Suprapubic skin (tissue), 4 donors: ENCODE measurements at regions not wholly inside any gene's neighbourhood (a gene's known extent, or its start where the extent isn't known, plus 50 kb on each side); places are given as distances from the start of the nearest gene placed in this dataset.

ENCODE experiments used
- DNase-seq, 2 donors: peaks; one replicate each; pipeline ENCODE4 v3.0.0-alpha.2; 2019; ENCODE audit warnings: low spot score in 2 of 2
- H3K27ac ChIP-seq: fragments of 200-600 bp; sonication (generic); one replicate; pipeline ENCODE4 v1.5.1; 2019
- H3K27me3 ChIP-seq: fragments of 200-600 bp; sonication (generic); one replicate; pipeline ENCODE4 v1.5.1; 2019
- H3K36me3 ChIP-seq: fragments of 200-600 bp; sonication (generic); one replicate; pipeline ENCODE4 v1.5.1; 2019
- H3K4me1 ChIP-seq: fragments of 200-600 bp; sonication (generic); one replicate; pipeline ENCODE4 v1.5.1; 2019
- H3K4me3 ChIP-seq: fragments of 200-600 bp; sonication (generic); one replicate; pipeline ENCODE4 v1.5.1; 2019; ENCODE audit warnings: mild to moderate bottlenecking
- H3K9me3 ChIP-seq: fragments of 200-600 bp; sonication (generic); one replicate; pipeline ENCODE4 v1.5.1; 2019
- EP300 ChIP-seq: sonication (generic); formaldehyde crosslinking; IDR thresholded peaks from one replicate; pipeline ENCODE4 v1.6.1; 2017; ENCODE audit warnings: antibody characterized with exemption
- POLR2A ChIP-seq, 2 donors: fragments of 450-650 bp; IDR thresholded peaks; one replicate each; pipeline ENCODE4 v1.6.1; 2017; ENCODE audit warnings: antibody characterized with exemption in 2 of 2, mild to moderate bottlenecking in 2 of 2, moderate library complexity in 2 of 2
- POLR2AphosphoS5 ChIP-seq, 3 donors: sonication (generic); formaldehyde crosslinking; IDR thresholded peaks; one replicate each; pipeline ENCODE4 v1.6.1; 2017; ENCODE audit warnings: antibody characterized with exemption in 3 of 3
- WGBS: methylation state at CpG from one replicate; pipeline ENCODE4 v1.1.5; 2018; 5-methylcytosine and 5-hydroxymethylcytosine counted together
- TF ChIP-seq, protein P1 (sequence below), 2 donors: fragments of 200-600 bp in 1 of 2; fragments of 450-650 bp in 1 of 2; sonication (generic) in 1 of 2; IDR thresholded peaks; one replicate each; pipeline ENCODE4 v1.5.1; 2016 to 2019; ENCODE audit warnings: antibody characterized with exemption in 2 of 2, mild to moderate bottlenecking in 1 of 2, moderate library complexity in 1 of 2

DNA sequence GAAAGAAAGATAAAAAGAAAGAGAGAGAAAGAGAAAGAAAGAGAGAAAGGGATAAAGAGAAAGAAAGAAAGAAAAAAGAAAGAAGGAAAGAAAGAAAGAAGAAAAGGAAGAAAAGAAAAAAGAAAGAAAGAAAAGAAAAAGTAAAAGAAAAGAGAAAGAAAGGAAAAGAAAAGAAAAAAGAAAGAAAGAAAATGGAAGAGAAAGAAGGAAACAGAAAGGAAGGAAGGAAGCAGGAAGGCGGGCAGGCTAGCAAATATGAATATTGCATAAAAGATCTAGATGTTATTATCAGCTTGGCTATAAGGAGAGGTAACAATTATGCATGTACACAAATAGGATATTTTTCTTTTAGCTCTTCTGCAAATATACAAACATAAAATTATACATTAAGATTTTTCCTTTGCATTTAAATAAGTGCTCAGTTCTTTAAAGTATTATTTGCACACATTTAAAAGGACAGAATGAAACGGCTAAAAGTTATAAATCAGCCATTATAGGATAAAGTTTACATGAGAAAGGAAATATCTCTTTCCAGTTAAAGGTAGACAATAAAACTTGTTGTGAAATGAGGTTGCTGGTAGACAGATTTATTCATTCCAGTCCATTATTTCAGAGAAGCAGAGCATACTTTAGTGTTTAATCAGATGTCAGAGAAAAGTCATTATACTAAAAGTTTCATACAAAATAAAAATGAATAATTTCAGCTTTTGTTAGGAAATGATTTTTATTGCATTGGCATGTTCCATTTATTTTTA is 511.4 kb downstream of the KCNJ3 start:
- Histone ChIP-seq H3K27ac (no peak overlapping the region), H3K36me3 (no peaks in the 10 kb centered on the region), H3K4me1 (no peaks in the 10 kb centered on the region), H3K4me3 (no peak overlapping the region), H3K9me3 (no peaks in the 10 kb centered on the region), H3K27me3 (no peaks in the 10 kb centered on the region)
- 44% methylated on average over 2 of the region's 2 CpGs for WGBS
- no peak for DNase-seq
- no peak for TF ChIP-seq POLR2AphosphoS5 (IDR thresholded peaks at IDR 0.05)
- no peak for TF ChIP-seq EP300
- TF ChIP-seq POLR2A (IDR thresholded peaks at IDR 0.05), result no peak
- TF ChIP-seq, protein P1, sequence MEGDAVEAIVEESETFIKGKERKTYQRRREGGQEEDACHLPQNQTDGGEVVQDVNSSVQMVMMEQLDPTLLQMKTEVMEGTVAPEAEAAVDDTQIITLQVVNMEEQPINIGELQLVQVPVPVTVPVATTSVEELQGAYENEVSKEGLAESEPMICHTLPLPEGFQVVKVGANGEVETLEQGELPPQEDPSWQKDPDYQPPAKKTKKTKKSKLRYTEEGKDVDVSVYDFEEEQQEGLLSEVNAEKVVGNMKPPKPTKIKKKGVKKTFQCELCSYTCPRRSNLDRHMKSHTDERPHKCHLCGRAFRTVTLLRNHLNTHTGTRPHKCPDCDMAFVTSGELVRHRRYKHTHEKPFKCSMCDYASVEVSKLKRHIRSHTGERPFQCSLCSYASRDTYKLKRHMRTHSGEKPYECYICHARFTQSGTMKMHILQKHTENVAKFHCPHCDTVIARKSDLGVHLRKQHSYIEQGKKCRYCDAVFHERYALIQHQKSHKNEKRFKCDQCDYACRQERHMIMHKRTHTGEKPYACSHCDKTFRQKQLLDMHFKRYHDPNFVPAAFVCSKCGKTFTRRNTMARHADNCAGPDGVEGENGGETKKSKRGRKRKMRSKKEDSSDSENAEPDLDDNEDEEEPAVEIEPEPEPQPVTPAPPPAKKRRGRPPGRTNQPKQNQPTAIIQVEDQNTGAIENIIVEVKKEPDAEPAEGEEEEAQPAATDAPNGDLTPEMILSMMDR (IDR thresholded peaks at IDR 0.05), result no peak

DNA sequence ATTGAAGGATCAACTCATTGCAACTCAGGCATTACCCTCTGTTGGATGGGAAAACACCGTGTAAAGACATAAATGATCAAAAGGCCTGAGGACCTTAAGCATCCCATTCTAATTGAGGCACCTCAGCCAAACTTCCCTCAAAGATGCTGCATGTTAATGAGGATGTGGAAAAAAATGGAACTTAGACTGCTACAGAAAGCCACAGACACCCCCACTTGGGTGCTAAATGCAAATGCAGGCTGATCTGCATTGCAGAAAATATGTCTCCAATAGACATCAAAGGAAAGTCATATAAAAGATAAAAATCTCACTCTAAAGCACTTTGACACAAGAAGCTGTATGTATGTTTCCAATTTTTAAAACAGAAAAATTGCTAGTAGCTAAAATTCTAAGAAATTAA is 504.7 kb downstream of the KCNJ3 start:
- H3K4me3 ChIP-seq, result no peak overlapping the region
- no peak for DNase-seq
- no peaks in the 10 kb centered on the region for H3K9me3 ChIP-seq
- H3K4me1 ChIP-seq, result no peaks in the 10 kb centered on the region
- no peaks in the 10 kb centered on the region for H3K36me3 ChIP-seq
- no peaks in the 10 kb centered on the region for H3K27me3 ChIP-seq
- TF ChIP-seq, protein P1 (IDR thresholded peaks at IDR 0.05), result no peak
- TF ChIP-seq EP300, result no peak
- no peak for TF ChIP-seq POLR2A (IDR thresholded peaks at IDR 0.05)
- TF ChIP-seq POLR2AphosphoS5 (IDR thresholded peaks at IDR 0.05), result no peak
- WGBS, result 40% methylated on average over 1 of the region's 1 CpG
- no peak overlapping the region for H3K27ac ChIP-seq

DNA sequence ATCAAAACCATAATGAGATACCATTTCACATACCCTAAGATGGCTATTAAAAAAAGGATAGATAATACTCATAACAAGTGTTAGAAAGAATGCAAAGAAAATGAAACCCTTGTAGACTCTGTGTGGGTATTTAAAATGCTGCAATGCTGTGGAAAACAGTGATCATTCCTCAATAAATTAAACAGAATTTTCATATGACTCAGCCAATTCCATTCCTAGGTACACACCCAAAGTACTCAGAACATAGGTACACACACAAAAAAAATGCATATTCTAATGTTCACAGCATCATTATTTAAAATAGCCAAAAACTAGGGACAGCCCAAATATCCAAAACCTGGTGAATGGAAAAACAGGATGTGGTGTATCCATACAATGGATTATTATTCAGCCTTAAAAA is 502.3 kb downstream of the KCNJ3 start:
- Histone ChIP-seq H3K4me1 (no peaks in the 10 kb centered on the region), H3K36me3 (no peaks in the 10 kb centered on the region), H3K27me3 (no peaks in the 10 kb centered on the region), H3K4me3 (no peak overlapping the region), H3K27ac (no peak overlapping the region), H3K9me3 (no peaks in the 10 kb centered on the region)
- no peak for TF ChIP-seq EP300
- TF ChIP-seq POLR2AphosphoS5 (IDR thresholded peaks at IDR 0.05), result no peak
- no peak for TF ChIP-seq POLR2A (IDR thresholded peaks at IDR 0.05)
- TF ChIP-seq, protein P1 (IDR thresholded peaks at IDR 0.05), result no peak
- DNase-seq, result no peak

DNA sequence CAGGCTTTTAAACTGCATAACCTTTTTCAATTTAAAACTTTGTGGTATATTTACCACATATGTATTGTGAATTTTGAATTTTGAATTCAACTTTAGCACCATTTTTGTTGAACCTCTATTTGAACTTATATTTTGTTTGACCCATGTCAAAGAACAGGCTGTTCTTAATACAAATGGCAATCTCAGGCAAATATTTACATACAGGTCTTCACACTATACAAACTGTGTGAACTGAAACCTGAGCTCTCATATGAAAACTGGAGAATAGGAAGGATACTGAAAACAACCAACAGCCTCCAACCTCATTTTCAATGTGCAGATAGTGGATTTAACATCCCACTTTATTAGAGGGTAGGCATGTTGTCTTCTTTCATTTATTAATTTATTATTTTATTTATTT is 491.8 kb downstream of the KCNJ3 start:
- Histone ChIP-seq H3K27ac (no peak overlapping the region), H3K9me3 (no peaks in the 10 kb centered on the region), H3K27me3 (no peaks in the 10 kb centered on the region), H3K4me1 (no peaks in the 10 kb centered on the region), H3K36me3 (no peaks in the 10 kb centered on the region), H3K4me3 (no peak overlapping the region)
- TF ChIP-seq, protein P1 (IDR thresholded peaks at IDR 0.05), result no peak
- no peak for TF ChIP-seq POLR2A (IDR thresholded peaks at IDR 0.05)
- DNase-seq, result no peak

DNA sequence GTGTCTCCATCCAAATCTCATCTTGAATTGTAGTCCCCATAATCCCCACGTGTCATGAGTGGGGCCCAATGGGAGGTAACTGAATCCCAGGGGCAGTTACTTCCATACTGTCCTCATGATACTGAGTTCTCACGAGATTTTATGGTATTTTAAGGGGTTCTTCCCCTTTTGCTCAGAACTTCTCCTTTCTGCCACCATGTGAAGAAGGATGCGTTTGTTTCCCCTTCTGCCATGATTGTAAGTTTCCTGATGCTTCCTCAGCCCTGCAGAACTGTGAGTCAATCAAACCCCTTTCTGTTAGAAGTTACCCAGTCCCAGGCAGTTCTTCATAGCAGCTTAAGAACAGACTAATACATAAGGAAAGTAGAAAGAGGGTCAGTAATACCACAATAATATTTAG is 480.4 kb downstream of the KCNJ3 start:
- no peak overlapping the region for H3K27ac ChIP-seq
- no peaks in the 10 kb centered on the region for H3K36me3 ChIP-seq
- no peaks in the 10 kb centered on the region for H3K4me1 ChIP-seq
- no peak for DNase-seq
- H3K27me3 ChIP-seq, result no peaks in the 10 kb centered on the region
- WGBS, result 61% methylated on average over 3 of the region's 3 CpGs
- H3K4me3 ChIP-seq, result no peak overlapping the region
- peaks cover 5% of the 10 kb centered on the region for H3K9me3 ChIP-seq
- TF ChIP-seq POLR2AphosphoS5 (IDR thresholded peaks at IDR 0.05) (no peak), POLR2A (IDR thresholded peaks at IDR 0.05) (no peak), EP300 (no peak)
- TF ChIP-seq, protein P1 (IDR thresholded peaks at IDR 0.05), result no peak
